ENCODE measurements at regions not wholly inside any gene's neighbourhood (a gene's known extent, or its start where the extent isn't known, plus 50 kb on each side); places are given as distances from the start of the nearest gene placed in this dataset.

- no peak for DNase-seq
Measured at GRCh38 chr1:181341026-181341632, 142.2 kb upstream of the CACNA1E start.

- no peak for DNase-seq
Measured at GRCh38 chr1:181344091-181344490, 139.2 kb upstream of the CACNA1E start.

- DNase-seq = no peak
Measured at GRCh38 chr1:181345146-181345545, 138.2 kb upstream of the CACNA1E start.

GRCh38 chr1:181347495-181348390, 135.6 kb upstream of the CACNA1E start:
- DNase-seq = no peak

GRCh38 chr1:181349512-181349911, 133.8 kb upstream of the CACNA1E start:
- DNase-seq = no peak

GRCh38 chr1:181350131-181350530, 133.2 kb upstream of the CACNA1E start:
- DNase-seq = no peak

- DNase-seq = no peak
Measured at GRCh38 chr1:181351740-181352139, 131.6 kb upstream of the CACNA1E start.

- no peak for DNase-seq
Measured at GRCh38 chr1:181352695-181353094, 130.6 kb upstream of the CACNA1E start.

- DNase-seq = no peak
Measured at GRCh38 chr1:181353526-181353925, 129.8 kb upstream of the CACNA1E start.

- DNase-seq = no peak
Measured at GRCh38 chr1:181354865-181355264, 128.5 kb upstream of the CACNA1E start.

GRCh38 chr1:181356505-181357340, 126.6 kb upstream of the CACNA1E start:
- no peak for DNase-seq

- no peak for DNase-seq
Measured at GRCh38 chr1:181359012-181359411, 124.3 kb upstream of the CACNA1E start.

GRCh38 chr1:181364801-181365200, 118.5 kb upstream of the CACNA1E start:
- DNase-seq = no peak

GRCh38 chr1:181366910-181367309, 116.4 kb upstream of the CACNA1E start:
- DNase-seq = no peak

- DNase-seq = no peak
Measured at GRCh38 chr1:181369416-181369815, 113.9 kb upstream of the CACNA1E start.

- DNase-seq = no peak
Measured at GRCh38 chr1:181383695-181384094, 99.6 kb upstream of the CACNA1E start.

GRCh38 chr1:181386340-181386739, 97.0 kb upstream of the CACNA1E start:
- DNase-seq = no peak

- no peak for DNase-seq
Measured at GRCh38 chr1:181386951-181387350, 96.4 kb upstream of the CACNA1E start.

GRCh38 chr1:181387702-181388101, 95.6 kb upstream of the CACNA1E start:
- no peak for DNase-seq

GRCh38 chr1:181390410-181391077, 92.8 kb upstream of the CACNA1E start:
- DNase-seq = peak; percentile 74

- no peak for DNase-seq
Measured at GRCh38 chr1:181391301-181391900, 91.9 kb upstream of the CACNA1E start.

- DNase-seq = no peak
Measured at GRCh38 chr1:181392133-181392532, 91.2 kb upstream of the CACNA1E start.

All from DMS79 treated with DMSO at 0.1 percent for 48 hours (cell line).